PC-3 (cell line): ENCODE measurements at regions not wholly inside any gene's neighbourhood (a gene's known extent, or its start where the extent isn't known, plus 50 kb on each side); places are given as distances from the start of the nearest gene placed in this dataset.

Experiments used
- CTCF ChIP-seq: fragments of 300-600 bp; sonication (generic); conservative IDR thresholded peaks from 2 replicates; pipeline ENCODE4 v1.5.1; 2017; ENCODE audit warnings: antibody characterized with exemption, low read depth, mild to moderate bottlenecking, low read length
- EZH2 ChIP-seq: fragments of 300-600 bp; sonication (generic); IDR thresholded peaks from one replicate; pipeline ENCODE4 v1.6.1; 2017; ENCODE audit warnings: antibody characterized with exemption, mild to moderate bottlenecking, low read length; ENCODE audit not compliant: unreplicated experiment

GRCh38 chr3:71930056-71930991 lies 145.4 kb upstream of the PROK2 start:
- TF ChIP-seq CTCF: peak; percentile 62
- no peak for TF ChIP-seq EZH2
